ENCODE measurements at regions not wholly inside any gene's neighbourhood (a gene's known extent, or its start where the extent isn't known, plus 50 kb on each side); places are given as distances from the start of the nearest gene placed in this dataset.

DNA sequence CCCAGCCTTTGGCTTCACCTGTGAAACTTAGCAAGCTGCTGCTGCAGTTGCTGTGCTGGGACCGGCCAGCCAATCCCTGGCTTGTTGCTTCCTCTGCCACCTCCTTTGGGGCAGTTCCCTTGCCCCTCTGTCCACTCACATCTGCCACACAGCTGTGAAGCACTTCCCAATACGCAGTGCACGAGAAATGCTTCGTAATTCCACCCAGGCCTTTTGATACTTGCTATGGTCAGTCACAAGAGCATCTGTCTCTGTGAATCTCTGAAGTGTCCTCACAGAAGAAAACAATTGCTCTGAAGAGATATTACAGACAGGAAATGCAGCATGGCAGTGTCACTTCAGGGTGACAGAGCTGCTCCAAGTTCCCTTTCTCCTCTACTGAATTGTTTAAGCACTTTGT is 208.5 kb downstream of the PTEN start:
- no peak for TF ChIP-seq EP300 (IDR thresholded peaks at IDR 0.05; ENCODE audit: low read depth)
- TF ChIP-seq, protein P1, sequence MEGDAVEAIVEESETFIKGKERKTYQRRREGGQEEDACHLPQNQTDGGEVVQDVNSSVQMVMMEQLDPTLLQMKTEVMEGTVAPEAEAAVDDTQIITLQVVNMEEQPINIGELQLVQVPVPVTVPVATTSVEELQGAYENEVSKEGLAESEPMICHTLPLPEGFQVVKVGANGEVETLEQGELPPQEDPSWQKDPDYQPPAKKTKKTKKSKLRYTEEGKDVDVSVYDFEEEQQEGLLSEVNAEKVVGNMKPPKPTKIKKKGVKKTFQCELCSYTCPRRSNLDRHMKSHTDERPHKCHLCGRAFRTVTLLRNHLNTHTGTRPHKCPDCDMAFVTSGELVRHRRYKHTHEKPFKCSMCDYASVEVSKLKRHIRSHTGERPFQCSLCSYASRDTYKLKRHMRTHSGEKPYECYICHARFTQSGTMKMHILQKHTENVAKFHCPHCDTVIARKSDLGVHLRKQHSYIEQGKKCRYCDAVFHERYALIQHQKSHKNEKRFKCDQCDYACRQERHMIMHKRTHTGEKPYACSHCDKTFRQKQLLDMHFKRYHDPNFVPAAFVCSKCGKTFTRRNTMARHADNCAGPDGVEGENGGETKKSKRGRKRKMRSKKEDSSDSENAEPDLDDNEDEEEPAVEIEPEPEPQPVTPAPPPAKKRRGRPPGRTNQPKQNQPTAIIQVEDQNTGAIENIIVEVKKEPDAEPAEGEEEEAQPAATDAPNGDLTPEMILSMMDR (IDR thresholded peaks at IDR 0.05), result no peak

Measured in transverse colon (tissue), 3 donors.